Pancreas (tissue), 10 donors: ENCODE measurements at regions not wholly inside any gene's neighbourhood (a gene's known extent, or its start where the extent isn't known, plus 50 kb on each side); places are given as distances from the start of the nearest gene placed in this dataset.

Experiments used
- ATAC-seq, 4 donors: fragments of 200-7000 bp; cut with Tn5 transposase; one replicate each; pipeline versions ENCODE4 v1.8.0 to v1.9.1; 2020; ENCODE audit warnings: mild to moderate bottlenecking in 4 of 4, moderate library complexity in 4 of 4
- DNase-seq, 6 donors: peaks; one replicate each; pipeline ENCODE4 v3.0.0-alpha.2; 2020
- FAIRE-seq: peaks from 2 replicates; lab custom pipeline; 2012; peaks lifted over from hg19 to GRCh38; lab: Jason Lieb, UNC
- H3K27ac ChIP-seq, 4 donors: fragments of 200-600 bp; sonication (generic); 1 replicate in 3 of 4; 2 replicates in 1 of 4; pipeline versions ENCODE4 v1.5.0 to v1.8.0; 2020
- H3K27me3 ChIP-seq, 4 donors: fragments of 200-600 bp; one replicate each; pipeline ENCODE4 v1.8.0; 2021
- H3K36me3 ChIP-seq, 3 donors: fragments of 200-600 bp; sonication (generic) in 1 of 3; one replicate each; pipeline versions ENCODE4 v1.5.0 to v1.8.0; 2020 to 2021
- H3K4me1 ChIP-seq, 3 donors: fragments of 200-600 bp; one replicate each; pipeline ENCODE4 v1.8.0; 2021
- H3K4me3 ChIP-seq, 4 donors: fragments of 200-600 bp; sonication (generic) in 2 of 4; one replicate each; pipeline versions ENCODE4 v1.5.0 to v1.8.0; 2020 to 2021
- H3K9me3 ChIP-seq, 4 donors: fragments of 200-600 bp; one replicate each; pipeline ENCODE4 v1.8.0; 2021
- CTCF ChIP-seq, 4 donors: fragments of 200-600 bp; sonication (generic) in 3 of 4; IDR thresholded peaks; one replicate each; pipeline versions ENCODE4 v1.5.0 to v1.8.0; 2021; ENCODE audit warnings: antibody characterized with exemption in 4 of 4
- WGBS, 2 donors: extraction: QIAGEN DNeasy Blood & Tissue Kit; methylation state at CpG; one replicate each; pipeline ENCODE4 v1.1.7; 2013; 5-methylcytosine and 5-hydroxymethylcytosine counted together
- intact Hi-C, 3 donors: fragments of 100-400 bp; cut with DNase I; formaldehyde crosslinking; loops; one replicate each; pipeline versions ENCODE4 v1.11.1 to v1.14.2; 2022
- donor health status: healthy with polysubstance abuse.
- donor health status: DM: no; HTN: no; CAD: no; lungs with moderate emphysema.
- donor health status: DM: no; HTN: no; CAD: no.
- donor health status: control.
- donor health status: control.
- donor health status: Bipolar disorder and iron deficiency.
- donor health status: DM: yes; HTN: yes; CAD: no.
- donor health status: DM: no; HTN: no; CAD: no.
- donor health status: DM: no; HTN: no; CAD: no.
- donor health status: DM: yes; HTN: yes; CAD: no.

GRCh38 chr6:73898599-73898998 lies 202.6 kb downstream of the CD109 start:
- intact Hi-C loops = no loop called here
- 42 to 47% methylated on average over 3 of the region's 3 CpGs for WGBS, 2 donors
- no peaks in the 10 kb centered on the region for H3K36me3 ChIP-seq
- no peaks in the 10 kb centered on the region for H3K4me1 ChIP-seq
- no peak for TF ChIP-seq CTCF (IDR thresholded peaks at IDR 0.05)
- DNase-seq (no peak), ATAC-seq (no peak), FAIRE-seq (no peak)
- no peak overlapping the region for H3K4me3 ChIP-seq
- no peak overlapping the region for H3K27ac ChIP-seq
- peaks cover 0 to 3% (median 0%) of the 10 kb centered on the region in 4 donors for H3K9me3 ChIP-seq
- H3K27me3 ChIP-seq = no peaks in the 10 kb centered on the region

GRCh38 chr6:73893696-73894095 lies 197.7 kb downstream of the CD109 start:
- Histone ChIP-seq H3K4me1 (no peaks in the 10 kb centered on the region), H3K27me3 (no peaks in the 10 kb centered on the region), H3K36me3 (no peaks in the 10 kb centered on the region), H3K9me3 (no peaks in the 10 kb centered on the region), H3K4me3 (no peak overlapping the region), H3K27ac (no peak overlapping the region)
- DNase-seq (no peak), ATAC-seq (no peak), FAIRE-seq (no peak)
- 42 to 51% methylated on average over 4 of the region's 4 CpGs for WGBS, 2 donors
- intact Hi-C loops = no loop called here
- no peak for TF ChIP-seq CTCF (IDR thresholded peaks at IDR 0.05)

- Histone ChIP-seq H3K27ac (no peak overlapping the region), H3K4me1 (no peaks in the 10 kb centered on the region), H3K36me3 (no peaks in the 10 kb centered on the region), H3K9me3 (no peaks in the 10 kb centered on the region), H3K27me3 (no peaks in the 10 kb centered on the region), H3K4me3 (no peak overlapping the region)
- no peak for TF ChIP-seq CTCF (IDR thresholded peaks at IDR 0.05)
- DNase-seq = no peak
- no peak for ATAC-seq
- FAIRE-seq = no peak
- intact Hi-C loops = no loop called here
- 67 to 75% methylated on average over 4 of the region's 4 CpGs for WGBS, 2 donors
Measured at GRCh38 chr6:73888050-73888449, 192.0 kb downstream of the CD109 start.

- FAIRE-seq (no peak), ATAC-seq (no peak), DNase-seq (no peak)
- Histone ChIP-seq H3K27me3 (no peaks in the 10 kb centered on the region), H3K4me3 (no peak overlapping the region), H3K27ac (no peak overlapping the region), H3K4me1 (no peaks in the 10 kb centered on the region), H3K36me3 (no peaks in the 10 kb centered on the region), H3K9me3 (no peaks in the 10 kb centered on the region)
- no peak for TF ChIP-seq CTCF (IDR thresholded peaks at IDR 0.05)
- intact Hi-C loops = no loop called here
- WGBS, 2 donors = 75 to 85% methylated on average over 7 of the region's 7 CpGs
Measured at GRCh38 chr6:73885393-73885792, 189.4 kb downstream of the CD109 start.

GRCh38 chr6:73884540-73884939 lies 188.5 kb downstream of the CD109 start:
- FAIRE-seq = no peak
- intact Hi-C loops = no loop called here
- Histone ChIP-seq H3K9me3 (no peaks in the 10 kb centered on the region), H3K27ac (no peak overlapping the region), H3K27me3 (no peaks in the 10 kb centered on the region), H3K4me3 (no peak overlapping the region), H3K36me3 (no peaks in the 10 kb centered on the region), H3K4me1 (no peaks in the 10 kb centered on the region)
- DNase-seq = no peak
- 47 to 63% methylated on average over 4 of the region's 4 CpGs for WGBS, 2 donors
- no peak for TF ChIP-seq CTCF (IDR thresholded peaks at IDR 0.05)
- ATAC-seq = no peak
